ACHN (cell line): ENCODE measurements at regions not wholly inside any gene's neighbourhood (a gene's known extent, or its start where the extent isn't known, plus 50 kb on each side); places are given as distances from the start of the nearest gene placed in this dataset.
"Not testable (repeated sequence)": the region's sequence is repeated elsewhere in the genome, so short reads cannot be mapped to it uniquely, and the experiment has no call there.

Experiments used
- DNase-seq: peaks from one replicate; pipeline ENCODE4 v3.0.0-alpha.2; 2015
- in situ Hi-C: cut with HindIII; loops from 2 replicates; pipeline ENCODE4 v1.10.0; 2017; ENCODE audit warnings: low sequenced_read_pairs, low pct_ligation_motif_present, low pct_unique_long_range_greater_than_20kb

- in situ Hi-C loops, result loop anchor here (25.0 kb wide), 1 partner anchor 329 kb away; no protein-coding TSS in a partner anchor
- DNase-seq, result no peak
Measured at GRCh38 chr1:115465802-115466363, 127.8 kb upstream of the NGF start.

- in situ Hi-C loops, result loop anchor here (25.0 kb wide), 1 partner anchor 326 kb away; no protein-coding TSS in a partner anchor
- no peak for DNase-seq
Measured at GRCh38 chr1:115463347-115463746, 125.3 kb upstream of the NGF start.

GRCh38 chr1:115462566-115463076, 124.6 kb upstream of the NGF start:
- DNase-seq, result no peak
- in situ Hi-C loops, result loop anchor here (25.0 kb wide), 1 partner anchor 325 kb away; no protein-coding TSS in a partner anchor

- no peak for DNase-seq
- in situ Hi-C loops, result loop anchor here (25.0 kb wide), 1 partner anchor 324 kb away; no protein-coding TSS in a partner anchor
Measured at GRCh38 chr1:115461526-115461925, 123.5 kb upstream of the NGF start.

GRCh38 chr1:115459161-115459560, 121.1 kb upstream of the NGF start:
- no peak for DNase-seq
- in situ Hi-C loops, result loop anchor here (25.0 kb wide), 1 partner anchor 322 kb away; no protein-coding TSS in a partner anchor

GRCh38 chr1:115458426-115459114, 120.5 kb upstream of the NGF start:
- in situ Hi-C loops, result loop anchor here (25.0 kb wide), 1 partner anchor 321 kb away; no protein-coding TSS in a partner anchor
- no peak for DNase-seq

GRCh38 chr1:115457289-115457688, 119.2 kb upstream of the NGF start:
- in situ Hi-C loops, result loop anchor here (25.0 kb wide), 1 partner anchor 320 kb away; no protein-coding TSS in a partner anchor
- DNase-seq, result no peak

GRCh38 chr1:115456441-115456961, 118.5 kb upstream of the NGF start:
- in situ Hi-C loops, result loop anchor here (25.0 kb wide), 1 partner anchor 319 kb away; no protein-coding TSS in a partner anchor
- peak; percentile 24 for DNase-seq

- no peak for DNase-seq
- in situ Hi-C loops, result loop anchor here (25.0 kb wide), 1 partner anchor 318 kb away; no protein-coding TSS in a partner anchor
Measured at GRCh38 chr1:115454837-115455511, 116.9 kb upstream of the NGF start.

- in situ Hi-C loops, result loop anchor here (25.0 kb wide), 1 partner anchor 316 kb away; no protein-coding TSS in a partner anchor
- no peak for DNase-seq
Measured at GRCh38 chr1:115453666-115454065, 115.6 kb upstream of the NGF start.

- in situ Hi-C loops, result loop anchor here (25.0 kb wide), 1 partner anchor 315 kb away; no protein-coding TSS in a partner anchor
Measured at GRCh38 chr1:115452600-115453329, 114.7 kb upstream of the NGF start.

GRCh38 chr1:115450501-115451040, 112.5 kb upstream of the NGF start:
- no peak for DNase-seq
- in situ Hi-C loops, result loop anchor here (25.0 kb wide), 1 partner anchor 313 kb away; no protein-coding TSS in a partner anchor

More at GRCh38 chr1:115452600-115453329, 114.7 kb upstream of the NGF start:
- no peak for DNase-seq

GRCh38 chr1:115448282-115449044, 110.4 kb upstream of the NGF start:
- in situ Hi-C loops, result no loop called here
- DNase-seq, result no peak

- in situ Hi-C loops, result no loop called here
- no peak for DNase-seq
Measured at GRCh38 chr1:115447672-115448071, 109.6 kb upstream of the NGF start.

GRCh38 chr1:115445090-115445489, 107.0 kb upstream of the NGF start:
- in situ Hi-C loops, result no loop called here
- DNase-seq, result no peak

GRCh38 chr1:115440733-115441132, 102.7 kb upstream of the NGF start:
- DNase-seq, result no peak
- in situ Hi-C loops, result no loop called here

- DNase-seq, in situ Hi-C loops: not testable (repeated sequence)
Measured at GRCh38 chr1:115439520-115439919, 101.5 kb upstream of the NGF start.
